IMR-90 (cell line): ENCODE measurements at regions not wholly inside any gene's neighbourhood (a gene's known extent, or its start where the extent isn't known, plus 50 kb on each side); places are given as distances from the start of the nearest gene placed in this dataset.

Experiments used
- ATAC-seq: fragments of 200-7000 bp; cut with Tn5 transposase; 2 replicates; pipeline ENCODE4 v1.9.1; 2020; ENCODE audit warnings: low read depth, mild to moderate bottlenecking, moderate library complexity
- BruUV-seq: library from RNA; stranded (reverse); fragments of 400-500 nt; replicated peaks from 2 replicates; lab custom pipeline; 2021; lab: Mats Ljungman, UMichigan
- CTCF ChIA-PET: fragments of 300-600 bp; formaldehyde crosslinking; extraction: SDS; loops from one replicate; lab custom pipeline; 2021; ENCODE audit warnings: antibody characterized with exemption; lab: Yijun Ruan, JAX
- POLR2A ChIA-PET: fragments of 300-600 bp; sonication (Branson Sonifier 250); formaldehyde crosslinking; loops from one replicate; lab custom pipeline; 2022; ENCODE audit warnings: antibody characterized with exemption; ENCODE audit not compliant: unreplicated experiment; lab: Charles Lee
- DNase-seq: peaks from one replicate; pipeline ENCODE4 v3.0.0; 2013
- H2AFZ ChIP-seq: replicated peaks from 2 replicates; pipeline ENCODE3; 2013; ENCODE audit warnings: low read length, mild to moderate bottlenecking; ENCODE audit not compliant: poor library complexity
- H2AK5ac ChIP-seq: 2 replicates; pipeline ENCODE4 v1.6.1; 2013; ENCODE audit warnings: low read depth, low read length, inconsistent platforms
- H2AK9ac ChIP-seq: replicated peaks from 2 replicates; pipeline ENCODE3; 2013; ENCODE audit warnings: mild to moderate bottlenecking, low read depth, low read length, moderate library complexity; ENCODE audit not compliant: poor library complexity
- H2BK120ac ChIP-seq: 2 replicates; pipeline ENCODE4 v1.6.1; 2013; ENCODE audit warnings: low read depth, low read length, inconsistent platforms
- H2BK15ac ChIP-seq: 3 replicates; pipeline ENCODE4 v1.6.1; 2013; ENCODE audit warnings: low read depth, low read length, inconsistent platforms
- H2BK20ac ChIP-seq: 2 replicates; pipeline ENCODE4 v1.6.1; 2013; ENCODE audit warnings: low read depth, mild to moderate bottlenecking, inconsistent platforms, low read length, moderate library complexity
- H2BK5ac ChIP-seq: 2 replicates; pipeline ENCODE4 v1.6.1; 2013; ENCODE audit warnings: mild to moderate bottlenecking, low read depth, low read length, inconsistent platforms; ENCODE audit not compliant: poor library complexity, severe bottlenecking
- H3K14ac ChIP-seq: replicated peaks from 2 replicates; pipeline ENCODE4 v1.6.1; 2013; ENCODE audit warnings: low read depth, low read length, inconsistent platforms
- H3K18ac ChIP-seq: 2 replicates; pipeline ENCODE4 v1.6.1; 2013; ENCODE audit warnings: low read depth, low read length, control low read depth
- H3K23ac ChIP-seq: 2 replicates; pipeline ENCODE4 v1.6.1; 2013; ENCODE audit warnings: low read depth, low read length, inconsistent platforms
- H3K27ac ChIP-seq: 2 replicates; pipeline ENCODE4 v1.5.1; 2013; ENCODE audit warnings: mild to moderate bottlenecking, control low read depth, low read length; ENCODE audit not compliant: insufficient read depth
- H3K27me3 ChIP-seq: 2 replicates; pipeline ENCODE4 v1.6.1; 2013; ENCODE audit warnings: low read length; ENCODE audit not compliant: control insufficient read depth, insufficient read depth
- H3K36me3 ChIP-seq: 2 replicates; pipeline ENCODE4 v1.6.1; 2013; ENCODE audit warnings: low read length, mixed read lengths; ENCODE audit not compliant: control insufficient read depth, insufficient read depth
- H3K4ac ChIP-seq: 2 replicates; pipeline ENCODE4 v1.6.1; 2013; ENCODE audit warnings: low read depth, low read length, inconsistent platforms
- H3K4me1 ChIP-seq: 2 replicates; pipeline ENCODE4 v1.6.1; 2013; ENCODE audit warnings: low read length, mixed read lengths; ENCODE audit not compliant: control insufficient read depth, insufficient read depth
- H3K4me2 ChIP-seq: 2 replicates; pipeline ENCODE4 v1.6.1; 2013; ENCODE audit warnings: low read depth, mild to moderate bottlenecking, control low read depth, low read length, moderate library complexity
- H3K4me3 ChIP-seq: 2 replicates; pipeline ENCODE4 v1.5.1; 2013; ENCODE audit warnings: low read depth, mild to moderate bottlenecking, control low read depth, low read length, moderate library complexity; ENCODE audit not compliant: insufficient read depth
- H3K56ac ChIP-seq: 2 replicates; pipeline ENCODE4 v1.6.1; 2013; ENCODE audit warnings: low read length, inconsistent platforms; ENCODE audit not compliant: insufficient read depth; ENCODE audit errors: extremely low read depth
- H3K79me1 ChIP-seq, 2 experiments: 2 replicates each; pipeline ENCODE4 v1.6.1; 2013; ENCODE audit warnings: low read length in 2 of 2, inconsistent platforms in 1 of 2, low read depth in 1 of 2
- H3K9ac ChIP-seq: 2 replicates; pipeline ENCODE4 v1.6.1; 2013; ENCODE audit warnings: low read depth, low read length, control low read depth
- H3K9me1 ChIP-seq: 2 replicates; pipeline ENCODE4 v1.6.1; 2013; ENCODE audit warnings: low read length, inconsistent platforms; ENCODE audit not compliant: insufficient read depth
- H3K9me3 ChIP-seq: 2 replicates; pipeline ENCODE4 v1.6.1; 2013; ENCODE audit warnings: low read length; ENCODE audit not compliant: control insufficient read depth, insufficient read depth
- H4K20me1 ChIP-seq: 2 replicates; pipeline ENCODE4 v1.6.1; 2013; ENCODE audit warnings: low read length, inconsistent platforms; ENCODE audit not compliant: insufficient read depth
- H4K5ac ChIP-seq: 2 replicates; pipeline ENCODE4 v1.6.1; 2013; ENCODE audit warnings: mild to moderate bottlenecking, low read depth, low read length, control low read depth
- H4K8ac ChIP-seq, 2 experiments: 2 replicates each; pipeline ENCODE4 v1.6.1; 2013; ENCODE audit warnings: low read depth in 2 of 2, low read length in 2 of 2, control low read depth in 1 of 2, inconsistent platforms in 1 of 2
- H4K91ac ChIP-seq: 2 replicates; pipeline ENCODE4 v1.6.1; 2013; ENCODE audit warnings: low read depth, low read length, inconsistent platforms; ENCODE audit not compliant: insufficient read depth
- BHLHE40 ChIP-seq: fragments of 150-350 bp; IDR thresholded peaks from 2 replicates; pipeline ENCODE4 v1.6.1; 2016; ENCODE audit warnings: mild to moderate bottlenecking, low read depth, low read length
- CEBPB ChIP-seq: IDR thresholded peaks from 2 replicates; pipeline ENCODE4 v1.6.1; 2012; ENCODE audit warnings: low read depth, low read length, improper control_type of control experiment
- MAFK ChIP-seq: IDR thresholded peaks from 2 replicates; pipeline ENCODE4 v1.6.1; 2012; ENCODE audit warnings: low read depth, low read length, improper control_type of control experiment
- MXI1 ChIP-seq: IDR thresholded peaks from 2 replicates; pipeline ENCODE4 v1.6.1; 2012; ENCODE audit warnings: low read depth, mild to moderate bottlenecking, low read length, moderate library complexity, borderline replicate concordance
- NFE2L2 ChIP-seq: fragments of 150-350 bp; IDR thresholded peaks from 2 replicates; pipeline ENCODE4 v1.6.1; 2016; ENCODE audit warnings: low read depth, mild to moderate bottlenecking, low read length
- RFX5 ChIP-seq: IDR thresholded peaks from 2 replicates; pipeline ENCODE4 v1.8.0; 2012; ENCODE audit warnings: low read depth, mild to moderate bottlenecking, low read length, moderate library complexity
- USF2 ChIP-seq: fragments of 150-350 bp; IDR thresholded peaks from 2 replicates; pipeline ENCODE4 v1.6.1; 2017; ENCODE audit warnings: mild to moderate bottlenecking, antibody characterized with exemption, low read length, low read depth
- WGBS, 2 experiments: methylation state at CpG; one replicate each; pipeline versions ENCODE4 v1.1.5 to v1.1.7; 2013; ENCODE audit warnings: missing lambda C conversion rate in 2 of 2; ENCODE audit not compliant: insufficient read length in 1 of 2; ENCODE audit errors: extremely low coverage in 2 of 2; 5-methylcytosine and 5-hydroxymethylcytosine counted together
- dilution Hi-C: fragments of 300-500 bp; cut with HindIII; formaldehyde crosslinking; loops from one replicate; pipeline ENCODE4 v1.14.3; 2018; ENCODE audit warnings: low sequenced_read_pairs; ENCODE audit not compliant: unreplicated experiment
- in situ Hi-C: fragments of 300-500 bp; cut with MboI; formaldehyde crosslinking; loops from 3 replicates; pipeline ENCODE4 v1.14.3; 2019; ENCODE audit warnings: low sequenced_read_pairs, inconsistent platforms, mixed read lengths
- intact Hi-C: fragments of 100-400 bp; cut with micrococcal nuclease; formaldehyde crosslinking; loops from 2 replicates; pipeline ENCODE4 v1.10.0; 2022

DNA sequence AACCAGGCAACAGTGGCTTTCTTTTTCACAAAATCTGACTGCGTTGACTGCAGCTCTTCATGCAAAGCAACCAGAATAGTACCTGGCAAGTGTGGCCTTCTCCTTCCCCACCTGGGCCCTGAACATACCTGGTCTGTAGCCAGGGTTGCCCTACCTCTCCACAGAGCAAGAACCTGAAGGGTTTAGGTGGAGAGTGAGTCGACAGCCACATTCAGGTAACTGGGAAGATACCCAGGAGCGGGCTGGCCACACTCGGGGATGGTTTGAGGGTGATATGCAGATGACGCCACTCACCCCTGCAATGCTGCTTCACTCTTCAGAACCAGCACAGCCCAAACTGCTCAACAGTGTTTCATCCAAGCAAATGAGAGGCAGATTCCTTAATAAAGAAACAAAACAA lies 117.3 kb downstream of the TTC32 start:
- H2AK9ac ChIP-seq = no peak overlapping the region
- H3K14ac ChIP-seq = 0 out of 2 replicates have a peak overlapping the region, but pooled peaks have one; percentile 45
- no peak overlapping the region for H3K9ac ChIP-seq
- no peak overlapping the region for H4K5ac ChIP-seq
- H3K4me3 ChIP-seq = no peak overlapping the region
- no peak overlapping the region; the same call in 1 of the 2 replicates for H3K23ac ChIP-seq
- intact Hi-C loops = no loop called here
- peak overlapping the region; percentile 77 for H2BK20ac ChIP-seq
- H3K27me3 ChIP-seq = no peaks in the 10 kb centered on the region; the same call in 1 of the 2 replicates
- no TSS peak for BruUV-seq
- H2BK15ac ChIP-seq = peak overlapping the region; percentile 81; the same call in 1 of the 3 replicates
- H3K4ac ChIP-seq = peak overlapping the region; percentile 35
- no peak for ATAC-seq
- WGBS, 2 experiments = 100% methylated on average over 1 of the region's 5 CpGs; no CpG with 5 or more reads in 1 of the 2 experiments
- peak overlapping the region; percentile 9 for H2AFZ ChIP-seq
- H3K9me3 ChIP-seq = no peaks in the 10 kb centered on the region
- peaks cover 17% of the 10 kb centered on the region for H3K4me1 ChIP-seq
- H3K27ac ChIP-seq = no peak overlapping the region
- no peaks in the 10 kb centered on the region for H3K79me1 ChIP-seq
- in situ Hi-C loops = no loop called here
- dilution Hi-C loops = no loop called here
- no peaks in the 10 kb centered on the region for H4K20me1 ChIP-seq
- H4K8ac ChIP-seq = no peak overlapping the region
- H3K36me3 ChIP-seq = no peaks in the 10 kb centered on the region
- H2BK5ac ChIP-seq = peak overlapping the region; percentile 61
- no peak overlapping the region for H3K4me2 ChIP-seq
- 0 out of 2 replicates have a peak overlapping the region, but pooled peaks have one; percentile 21 for H4K91ac ChIP-seq
- DNase-seq = no peak
- peak overlapping the region; percentile 99 for H2BK120ac ChIP-seq
- H3K18ac ChIP-seq = no peak overlapping the region
- CTCF ChIA-PET = no interaction called here
- POLR2A ChIA-PET = no interaction called here
- peak overlapping the region; percentile 81 for H2AK5ac ChIP-seq
- H3K56ac ChIP-seq = no peak overlapping the region
- H3K9me1 ChIP-seq = peaks cover 18% of the 10 kb centered on the region
- TF ChIP-seq USF2 = no peak
- no peak for TF ChIP-seq BHLHE40
- TF ChIP-seq CEBPB = no peak
- no peak for TF ChIP-seq MXI1
- TF ChIP-seq NFE2L2 = no peak
- TF ChIP-seq MAFK = no peak
- no peak for TF ChIP-seq RFX5
